ENCODE measurements at regions not wholly inside any gene's neighbourhood (a gene's known extent, or its start where the extent isn't known, plus 50 kb on each side); places are given as distances from the start of the nearest gene placed in this dataset.

- H3K27me3 ChIP-seq, result no peaks in the 10 kb centered on the region
- no peaks in the 10 kb centered on the region for H3K4me1 ChIP-seq
- ATAC-seq (ENCODE audit: low FRiP score in 2 of 2) (no peak), DNase-seq (no peak)
- H3K9me3 ChIP-seq, result no peaks in the 10 kb centered on the region
- no peak overlapping the region for H3K4me3 ChIP-seq
- TF ChIP-seq, protein P1, sequence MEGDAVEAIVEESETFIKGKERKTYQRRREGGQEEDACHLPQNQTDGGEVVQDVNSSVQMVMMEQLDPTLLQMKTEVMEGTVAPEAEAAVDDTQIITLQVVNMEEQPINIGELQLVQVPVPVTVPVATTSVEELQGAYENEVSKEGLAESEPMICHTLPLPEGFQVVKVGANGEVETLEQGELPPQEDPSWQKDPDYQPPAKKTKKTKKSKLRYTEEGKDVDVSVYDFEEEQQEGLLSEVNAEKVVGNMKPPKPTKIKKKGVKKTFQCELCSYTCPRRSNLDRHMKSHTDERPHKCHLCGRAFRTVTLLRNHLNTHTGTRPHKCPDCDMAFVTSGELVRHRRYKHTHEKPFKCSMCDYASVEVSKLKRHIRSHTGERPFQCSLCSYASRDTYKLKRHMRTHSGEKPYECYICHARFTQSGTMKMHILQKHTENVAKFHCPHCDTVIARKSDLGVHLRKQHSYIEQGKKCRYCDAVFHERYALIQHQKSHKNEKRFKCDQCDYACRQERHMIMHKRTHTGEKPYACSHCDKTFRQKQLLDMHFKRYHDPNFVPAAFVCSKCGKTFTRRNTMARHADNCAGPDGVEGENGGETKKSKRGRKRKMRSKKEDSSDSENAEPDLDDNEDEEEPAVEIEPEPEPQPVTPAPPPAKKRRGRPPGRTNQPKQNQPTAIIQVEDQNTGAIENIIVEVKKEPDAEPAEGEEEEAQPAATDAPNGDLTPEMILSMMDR (IDR thresholded peaks at IDR 0.05), result no peak
- TF ChIP-seq POLR2A (IDR thresholded peaks at IDR 0.05) (no peak), EP300 (IDR thresholded peaks at IDR 0.05) (no peak), POLR2AphosphoS5 (IDR thresholded peaks at IDR 0.05) (no peak)
- no peak overlapping the region for H3K27ac ChIP-seq
- WGBS, 2 donors, result 59 to 62% methylated on average over 2 of the region's 2 CpGs
- no peaks in the 10 kb centered on the region for H3K36me3 ChIP-seq
Observed at GRCh38 chr12:83979785-83980184, 932.8 kb downstream of the SLC6A15 start.

GRCh38 chr12:83971781-83972180 is 940.8 kb downstream of the SLC6A15 start:
- ATAC-seq (ENCODE audit: low FRiP score in 2 of 2), result no peak
- no peaks in the 10 kb centered on the region for H3K36me3 ChIP-seq
- no peak overlapping the region for H3K27ac ChIP-seq
- no peaks in the 10 kb centered on the region for H3K27me3 ChIP-seq
- no peaks in the 10 kb centered on the region for H3K9me3 ChIP-seq
- no peaks in the 10 kb centered on the region for H3K4me1 ChIP-seq
- H3K4me3 ChIP-seq, result no peak overlapping the region
- WGBS, 2 donors, result 88 to 93% methylated on average over 3 of the region's 3 CpGs
- no peak for TF ChIP-seq POLR2A (IDR thresholded peaks at IDR 0.05)
- TF ChIP-seq, protein P1 (IDR thresholded peaks at IDR 0.05), result no peak
- TF ChIP-seq POLR2AphosphoS5 (IDR thresholded peaks at IDR 0.05), result no peak
- TF ChIP-seq EP300 (IDR thresholded peaks at IDR 0.05), result no peak
- no peak for DNase-seq

DNA sequence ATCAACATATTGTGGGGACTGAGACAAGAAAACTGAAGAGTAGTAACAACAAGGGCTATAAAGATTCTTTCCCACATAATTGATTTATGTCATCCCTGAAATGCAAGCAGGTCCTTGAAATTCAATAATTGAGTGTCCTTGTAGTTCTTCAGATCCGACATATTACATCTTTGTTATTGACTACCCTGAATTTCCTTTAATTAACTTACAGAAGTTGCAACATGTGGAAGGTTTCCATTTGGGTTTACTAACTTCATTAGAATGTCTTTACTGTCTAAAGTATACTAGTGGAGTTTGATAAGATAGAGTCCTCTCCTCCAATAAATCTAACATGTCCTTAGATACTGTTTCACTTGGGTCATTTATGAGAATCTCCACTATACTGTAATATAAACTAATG is 951.8 kb downstream of the SLC6A15 start:
- WGBS, 2 donors, result 83 to 84% methylated on average over 1 of the region's 1 CpG
- ATAC-seq (ENCODE audit: low FRiP score in 2 of 2) (no peak), DNase-seq (no peak)
- Histone ChIP-seq H3K27ac (no peak overlapping the region), H3K27me3 (no peaks in the 10 kb centered on the region), H3K9me3 (no peaks in the 10 kb centered on the region), H3K36me3 (no peaks in the 10 kb centered on the region), H3K4me1 (no peaks in the 10 kb centered on the region), H3K4me3 (no peak overlapping the region)
- TF ChIP-seq POLR2AphosphoS5 (IDR thresholded peaks at IDR 0.05) (no peak), POLR2A (IDR thresholded peaks at IDR 0.05) (no peak), EP300 (IDR thresholded peaks at IDR 0.05) (no peak)
- TF ChIP-seq, protein P1 (IDR thresholded peaks at IDR 0.05), result no peak

DNA sequence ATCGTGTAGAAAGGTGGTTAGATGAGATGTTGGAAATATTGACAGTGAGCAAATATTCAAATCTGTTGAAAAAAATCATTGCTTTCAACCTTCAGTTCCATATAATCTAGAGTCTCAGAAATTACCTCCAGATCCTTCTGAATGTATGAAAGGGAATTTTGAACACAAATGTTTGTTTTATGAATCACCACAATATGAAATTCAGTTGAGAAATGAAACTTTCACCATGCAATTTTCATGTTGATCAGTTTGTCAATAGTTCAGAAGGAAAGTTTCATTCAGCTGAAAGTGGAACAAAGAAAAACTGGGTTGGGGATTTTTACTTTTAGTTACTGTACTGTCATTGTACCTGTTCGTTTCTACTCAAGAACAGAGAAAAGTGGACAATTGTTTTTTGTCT is 953.6 kb downstream of the SLC6A15 start:
- WGBS, 2 donors, result 61 to 63% methylated on average over 2 of the region's 2 CpGs
- H3K27ac ChIP-seq, result no peak overlapping the region
- H3K4me1 ChIP-seq, result no peaks in the 10 kb centered on the region
- no peaks in the 10 kb centered on the region for H3K27me3 ChIP-seq
- DNase-seq (no peak), ATAC-seq (ENCODE audit: low FRiP score in 2 of 2) (no peak)
- no peak overlapping the region for H3K4me3 ChIP-seq
- no peaks in the 10 kb centered on the region for H3K36me3 ChIP-seq
- TF ChIP-seq POLR2A (IDR thresholded peaks at IDR 0.05), result no peak
- no peaks in the 10 kb centered on the region for H3K9me3 ChIP-seq

DNA sequence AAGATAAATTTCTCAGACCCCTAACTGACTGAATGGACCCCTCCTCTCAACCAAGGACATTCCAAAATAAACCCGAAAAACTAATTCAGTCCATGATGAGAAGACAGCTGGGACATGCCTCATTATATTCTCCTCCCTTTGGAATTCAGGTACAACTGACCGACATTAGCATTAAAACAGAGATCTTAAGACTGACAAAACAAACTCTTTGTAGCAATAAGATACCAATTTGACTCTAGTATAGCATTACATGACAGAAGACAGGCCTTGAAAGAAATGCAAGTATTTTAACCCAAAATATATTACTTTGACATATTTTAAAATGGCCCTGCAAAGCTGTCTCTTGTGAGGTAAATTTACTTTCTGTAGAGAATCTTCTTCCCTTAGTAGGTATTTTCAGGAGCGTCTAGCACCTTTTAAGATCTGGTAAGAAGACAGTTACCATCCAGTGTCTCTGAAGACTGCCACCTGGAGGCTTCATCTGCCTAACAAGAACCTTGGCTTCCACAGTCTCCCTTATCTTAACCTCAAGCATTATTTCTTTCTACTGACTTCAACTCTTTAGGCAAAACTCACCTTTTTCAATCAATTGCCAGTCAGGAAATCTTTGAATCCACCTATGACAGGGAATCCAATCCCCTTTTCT is 957.5 kb downstream of the SLC6A15 start:
- DNase-seq (no peak), ATAC-seq (ENCODE audit: low FRiP score in 2 of 2) (no peak)
- Histone ChIP-seq H3K4me3 (no peak overlapping the region), H3K36me3 (no peaks in the 10 kb centered on the region), H3K27me3 (no peaks in the 10 kb centered on the region), H3K27ac (no peak overlapping the region), H3K9me3 (no peaks in the 10 kb centered on the region), H3K4me1 (no peaks in the 10 kb centered on the region)
- TF ChIP-seq POLR2AphosphoS5 (IDR thresholded peaks at IDR 0.05) (no peak), EP300 (IDR thresholded peaks at IDR 0.05) (no peak), POLR2A (IDR thresholded peaks at IDR 0.05) (no peak)
- TF ChIP-seq, protein P1 (IDR thresholded peaks at IDR 0.05), result no peak
- WGBS, 2 donors, result 64 to 70% methylated on average over 3 of the region's 3 CpGs

All from upper lobe of left lung (tissue), 6 donors.